NB4 (cell line): ENCODE measurements at regions not wholly inside any gene's neighbourhood (a gene's known extent, or its start where the extent isn't known, plus 50 kb on each side); places are given as distances from the start of the nearest gene placed in this dataset.

Experiments
- DNase-seq: peaks from one replicate; pipeline ENCODE4 v3.0.0; 2010; ENCODE audit warnings: low read depth
- H3K4me3 ChIP-seq: one replicate; pipeline ENCODE4 v1.5.1; 2011; ENCODE audit warnings: mild to moderate bottlenecking, low read depth, low read length, moderate library complexity
- MYC ChIP-seq: IDR thresholded peaks from 2 replicates; pipeline ENCODE4 v1.6.1; 2011; ENCODE audit warnings: low read depth, low read length
- POLR2A ChIP-seq: IDR thresholded peaks from 2 replicates; pipeline ENCODE4 v1.6.1; 2011; ENCODE audit warnings: mild to moderate bottlenecking; ENCODE audit not compliant: insufficient read length; ENCODE audit errors: extremely low read depth
- TF ChIP-seq, protein P1 (sequence below): IDR thresholded peaks from one replicate; pipeline ENCODE4 v1.5.1; 2012; ENCODE audit warnings: low read depth, low read length
- TF ChIP-seq, protein P2 (sequence below): IDR thresholded peaks from 2 replicates; pipeline ENCODE4 v1.6.1; 2011; ENCODE audit warnings: low read depth, low read length

DNA sequence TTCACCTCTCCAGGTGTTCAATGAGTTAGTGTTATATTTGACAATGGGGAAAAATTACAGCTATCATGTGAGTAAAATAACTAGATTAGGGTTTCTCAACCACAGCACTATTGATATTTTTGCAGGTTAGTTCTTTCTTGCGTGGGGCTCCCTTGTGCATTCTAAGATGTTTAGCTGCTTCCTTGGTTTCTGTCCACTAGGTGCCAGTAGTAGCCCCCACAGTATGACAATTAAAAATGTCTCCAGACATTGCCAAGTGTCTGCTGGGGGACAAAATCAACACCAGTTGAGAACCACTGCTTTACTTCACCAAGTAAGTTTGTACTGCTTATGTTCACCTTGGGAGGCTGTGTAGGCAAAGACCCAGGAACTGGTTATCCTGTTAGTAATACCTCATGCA lies 618.7 kb downstream of the EDEM1 start:
- H3K4me3 ChIP-seq, result no peak overlapping the region
- DNase-seq, result peak; percentile 19

GRCh38 chr3:5809586-5810246 lies 622.2 kb downstream of the EDEM1 start:
- no peak for TF ChIP-seq MYC
- H3K4me3 ChIP-seq, result no peak overlapping the region
- DNase-seq, result no peak

More for the DNA sequence above, 618.7 kb downstream of the EDEM1 start:
- TF ChIP-seq, protein P1, sequence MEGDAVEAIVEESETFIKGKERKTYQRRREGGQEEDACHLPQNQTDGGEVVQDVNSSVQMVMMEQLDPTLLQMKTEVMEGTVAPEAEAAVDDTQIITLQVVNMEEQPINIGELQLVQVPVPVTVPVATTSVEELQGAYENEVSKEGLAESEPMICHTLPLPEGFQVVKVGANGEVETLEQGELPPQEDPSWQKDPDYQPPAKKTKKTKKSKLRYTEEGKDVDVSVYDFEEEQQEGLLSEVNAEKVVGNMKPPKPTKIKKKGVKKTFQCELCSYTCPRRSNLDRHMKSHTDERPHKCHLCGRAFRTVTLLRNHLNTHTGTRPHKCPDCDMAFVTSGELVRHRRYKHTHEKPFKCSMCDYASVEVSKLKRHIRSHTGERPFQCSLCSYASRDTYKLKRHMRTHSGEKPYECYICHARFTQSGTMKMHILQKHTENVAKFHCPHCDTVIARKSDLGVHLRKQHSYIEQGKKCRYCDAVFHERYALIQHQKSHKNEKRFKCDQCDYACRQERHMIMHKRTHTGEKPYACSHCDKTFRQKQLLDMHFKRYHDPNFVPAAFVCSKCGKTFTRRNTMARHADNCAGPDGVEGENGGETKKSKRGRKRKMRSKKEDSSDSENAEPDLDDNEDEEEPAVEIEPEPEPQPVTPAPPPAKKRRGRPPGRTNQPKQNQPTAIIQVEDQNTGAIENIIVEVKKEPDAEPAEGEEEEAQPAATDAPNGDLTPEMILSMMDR, result peak; percentile 33
- no peak for TF ChIP-seq MYC

DNA sequence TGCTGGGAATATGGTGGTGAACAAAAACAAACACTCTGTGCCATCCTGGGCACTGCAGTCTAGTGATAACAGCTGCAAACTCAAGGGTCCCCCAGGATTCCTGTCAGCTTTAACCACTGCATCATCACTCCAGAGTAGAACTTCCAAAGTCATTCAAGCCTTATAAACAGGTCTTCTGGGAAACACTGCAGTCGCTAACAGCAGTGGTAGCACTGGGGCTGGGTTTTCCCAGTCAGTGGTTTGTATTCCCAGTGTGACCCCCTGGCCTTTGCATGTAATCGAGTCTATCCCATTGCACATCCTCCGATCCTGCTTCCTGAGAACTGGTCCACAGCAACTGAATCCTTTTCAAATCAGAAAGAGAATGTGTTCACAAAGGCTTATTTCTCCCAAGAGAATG lies 623.5 kb downstream of the EDEM1 start:
- no peak overlapping the region for H3K4me3 ChIP-seq
- DNase-seq, result no peak
- TF ChIP-seq, protein P1, result no peak
- no peak for TF ChIP-seq POLR2A
- TF ChIP-seq, protein P2, sequence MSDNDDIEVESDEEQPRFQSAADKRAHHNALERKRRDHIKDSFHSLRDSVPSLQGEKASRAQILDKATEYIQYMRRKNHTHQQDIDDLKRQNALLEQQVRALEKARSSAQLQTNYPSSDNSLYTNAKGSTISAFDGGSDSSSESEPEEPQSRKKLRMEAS, result no peak
- no peak for TF ChIP-seq MYC

- H3K4me3 ChIP-seq, result no peak overlapping the region
- TF ChIP-seq, protein P2, result no peak
- TF ChIP-seq POLR2A (no peak), MYC (no peak)
- TF ChIP-seq, protein P1, result no peak
- DNase-seq, result no peak
These were observed 626.0 kb downstream of the EDEM1 start for GRCh38 chr3:5813521-5813920.

GRCh38 chr3:5822843-5823242 lies 635.3 kb downstream of the EDEM1 start:
- TF ChIP-seq MYC, result no peak
- TF ChIP-seq, protein P2, result no peak
- TF ChIP-seq, protein P1, result no peak
- no peak for TF ChIP-seq POLR2A
- DNase-seq, result no peak
- no peak overlapping the region for H3K4me3 ChIP-seq

GRCh38 chr3:5826467-5826866 lies 639.0 kb downstream of the EDEM1 start:
- DNase-seq, result no peak
- TF ChIP-seq, protein P2, result no peak
- TF ChIP-seq MYC (no peak), POLR2A (no peak)
- TF ChIP-seq, protein P1, result no peak
- no peak overlapping the region for H3K4me3 ChIP-seq
